HG03558 (cell line): ENCODE measurements at regions not wholly inside any gene's neighbourhood (a gene's known extent, or its start where the extent isn't known, plus 50 kb on each side); places are given as distances from the start of the nearest gene placed in this dataset.

Experiments used
- ATAC-seq: cut with Tn5 transposase; IDR thresholded peaks from one replicate; pipeline ENCODE4 v1.9.1; 2021; ENCODE audit warnings: moderate number of reproducible peaks; ENCODE audit not compliant: unreplicated experiment; ENCODE audit errors: extremely low read depth

GRCh38 chr3:17967953-17968607, 225.6 kb upstream of the TBC1D5 start:
- no peak for ATAC-seq

- no peak for ATAC-seq
These were observed 224.7 kb upstream of the TBC1D5 start for GRCh38 chr3:17967111-17967510.

GRCh38 chr3:17965331-17965730, 222.9 kb upstream of the TBC1D5 start:
- ATAC-seq, result no peak

- no peak for ATAC-seq
These were observed 221.7 kb upstream of the TBC1D5 start for GRCh38 chr3:17964108-17964507.

GRCh38 chr3:17955411-17955810, 213.0 kb upstream of the TBC1D5 start:
- no peak for ATAC-seq

GRCh38 chr3:17954801-17955200, 212.4 kb upstream of the TBC1D5 start:
- ATAC-seq, result no peak

- ATAC-seq, result no peak
These were observed 208.8 kb upstream of the TBC1D5 start for GRCh38 chr3:17951241-17951640.

- no peak for ATAC-seq
These were observed 206.7 kb upstream of the TBC1D5 start for GRCh38 chr3:17949101-17949500.

- no peak for ATAC-seq
These were observed 205.4 kb upstream of the TBC1D5 start for GRCh38 chr3:17947833-17948232.

- no peak for ATAC-seq
These were observed 204.2 kb upstream of the TBC1D5 start for GRCh38 chr3:17946619-17947018.

- no peak for ATAC-seq
These were observed 203.5 kb upstream of the TBC1D5 start for GRCh38 chr3:17945799-17946399.

GRCh38 chr3:17945018-17945798, 202.8 kb upstream of the TBC1D5 start:
- no peak for ATAC-seq

- ATAC-seq, result no peak
These were observed 200.4 kb upstream of the TBC1D5 start for GRCh38 chr3:17942856-17943255.

- ATAC-seq, result no peak
These were observed 199.3 kb upstream of the TBC1D5 start for GRCh38 chr3:17941766-17942165.

GRCh38 chr3:17941152-17941551, 198.7 kb upstream of the TBC1D5 start:
- no peak for ATAC-seq

GRCh38 chr3:17939157-17939556, 196.7 kb upstream of the TBC1D5 start:
- no peak for ATAC-seq

- no peak for ATAC-seq
These were observed 195.9 kb upstream of the TBC1D5 start for GRCh38 chr3:17938313-17938712.

GRCh38 chr3:17936736-17937480, 194.5 kb upstream of the TBC1D5 start:
- ATAC-seq, result no peak

- ATAC-seq, result no peak
These were observed 192.8 kb upstream of the TBC1D5 start for GRCh38 chr3:17935222-17935621.

GRCh38 chr3:17932136-17932771, 189.8 kb upstream of the TBC1D5 start:
- ATAC-seq, result no peak
